ENCODE measurements at regions not wholly inside any gene's neighbourhood (a gene's known extent, or its start where the extent isn't known, plus 50 kb on each side); places are given as distances from the start of the nearest gene placed in this dataset.

GRCh38 chr6:150683320-150683719 is 83.6 kb downstream of the PLEKHG1 start:
- H4K20me1 ChIP-seq (ENCODE audit: insufficient read depth, low read length): no peaks in the 10 kb centered on the region
- no peak overlapping the region for H2AFZ ChIP-seq (ENCODE audit: low read length)
- H3K27me3 ChIP-seq (replicated peaks; ENCODE audit: insufficient read depth, low read length): no peaks in the 10 kb centered on the region
- DNase-seq: no peak
- no peak for TF ChIP-seq EZH2 (optimal IDR thresholded peaks at IDR 0.05; ENCODE audit: low read depth, low read length)
- no peak for TF ChIP-seq EZH2phosphoT487 (IDR thresholded peaks at IDR 0.05; ENCODE audit: low read length)
- no peak for TF ChIP-seq CTCF (IDR thresholded peaks at IDR 0.05; ENCODE audit: low read length)
- no peaks in the 10 kb centered on the region for H3K79me2 ChIP-seq (ENCODE audit: low read length)
- H3F3A ChIP-seq (ENCODE audit: insufficient read depth, low read length): no peaks in the 10 kb centered on the region
- H3K4me2 ChIP-seq (ENCODE audit: low read depth, low read length): no peak overlapping the region
- H3K4me3 ChIP-seq (ENCODE audit: low read length): no peak overlapping the region
- H3K9ac ChIP-seq (ENCODE audit: low read length): no peak overlapping the region
- H3K4me1 ChIP-seq (ENCODE audit: low read length): no peaks in the 10 kb centered on the region
- H3K36me3 ChIP-seq (replicated peaks; ENCODE audit: insufficient read depth, low read length): no peaks in the 10 kb centered on the region
- H3K9me2 ChIP-seq (replicated peaks; ENCODE audit: insufficient read depth, low read length): no peaks in the 10 kb centered on the region
- no peaks in the 10 kb centered on the region for H3K9me3 ChIP-seq (replicated peaks; ENCODE audit: insufficient read depth, low read length)
- H3K27ac ChIP-seq (ENCODE audit: low read length): no peak overlapping the region

- H3K4me3 ChIP-seq (ENCODE audit: low read length): no peak overlapping the region
- no peaks in the 10 kb centered on the region for H3K79me2 ChIP-seq (ENCODE audit: low read length)
- no peaks in the 10 kb centered on the region for H3K4me1 ChIP-seq (ENCODE audit: low read length)
Measured at GRCh38 chr6:150684161-150684560, 84.5 kb downstream of the PLEKHG1 start.

GRCh38 chr6:150684714-150685459 is 85.2 kb downstream of the PLEKHG1 start:
- Histone ChIP-seq H3K4me2 (ENCODE audit: low read depth, low read length) (no peak overlapping the region), H3K27ac (ENCODE audit: low read length) (no peak overlapping the region), H3F3A (ENCODE audit: insufficient read depth, low read length) (no peaks in the 10 kb centered on the region), H3K9ac (ENCODE audit: low read length) (no peak overlapping the region), H3K9me3 (replicated peaks; ENCODE audit: insufficient read depth, low read length) (no peaks in the 10 kb centered on the region), H3K9me2 (replicated peaks; ENCODE audit: insufficient read depth, low read length) (no peaks in the 10 kb centered on the region), H3K27me3 (replicated peaks; ENCODE audit: insufficient read depth, low read length) (no peaks in the 10 kb centered on the region), H4K20me1 (ENCODE audit: insufficient read depth, low read length) (no peaks in the 10 kb centered on the region), H3K4me1 (ENCODE audit: low read length) (no peaks in the 10 kb centered on the region), H3K4me3 (ENCODE audit: low read length) (no peak overlapping the region), H2AFZ (ENCODE audit: low read length) (no peak overlapping the region), H3K79me2 (ENCODE audit: low read length) (no peaks in the 10 kb centered on the region), H3K36me3 (replicated peaks; ENCODE audit: insufficient read depth, low read length) (no peaks in the 10 kb centered on the region)
- no peak for DNase-seq
- TF ChIP-seq EZH2phosphoT487 (IDR thresholded peaks at IDR 0.05; ENCODE audit: low read length): no peak
- TF ChIP-seq EZH2 (optimal IDR thresholded peaks at IDR 0.05; ENCODE audit: low read depth, low read length): no peak
- no peak for TF ChIP-seq CTCF (IDR thresholded peaks at IDR 0.05; ENCODE audit: low read length)

More at GRCh38 chr6:150684161-150684560, 84.5 kb downstream of the PLEKHG1 start:
- no peak overlapping the region for H3K4me2 ChIP-seq (ENCODE audit: low read depth, low read length)
- no peak overlapping the region for H3K27ac ChIP-seq (ENCODE audit: low read length)
- no peaks in the 10 kb centered on the region for H3K36me3 ChIP-seq (replicated peaks; ENCODE audit: insufficient read depth, low read length)
- no peaks in the 10 kb centered on the region for H3K9me3 ChIP-seq (replicated peaks; ENCODE audit: insufficient read depth, low read length)
- no peak for DNase-seq
- H4K20me1 ChIP-seq (ENCODE audit: insufficient read depth, low read length): no peaks in the 10 kb centered on the region
- no peaks in the 10 kb centered on the region for H3K27me3 ChIP-seq (replicated peaks; ENCODE audit: insufficient read depth, low read length)
- no peak overlapping the region for H2AFZ ChIP-seq (ENCODE audit: low read length)
- H3K9ac ChIP-seq (ENCODE audit: low read length): no peak overlapping the region
- H3F3A ChIP-seq (ENCODE audit: insufficient read depth, low read length): no peaks in the 10 kb centered on the region
- TF ChIP-seq EZH2 (optimal IDR thresholded peaks at IDR 0.05; ENCODE audit: low read depth, low read length): no peak
- no peaks in the 10 kb centered on the region for H3K9me2 ChIP-seq (replicated peaks; ENCODE audit: insufficient read depth, low read length)

- Histone ChIP-seq H3K4me3 (ENCODE audit: low read length) (no peak overlapping the region), H3K4me2 (ENCODE audit: low read depth, low read length) (no peak overlapping the region), H3K4me1 (ENCODE audit: low read length) (no peaks in the 10 kb centered on the region), H3F3A (ENCODE audit: insufficient read depth, low read length) (no peaks in the 10 kb centered on the region), H3K9me3 (replicated peaks; ENCODE audit: insufficient read depth, low read length) (no peaks in the 10 kb centered on the region), H3K9ac (ENCODE audit: low read length) (no peak overlapping the region), H3K27ac (ENCODE audit: low read length) (no peak overlapping the region), H3K79me2 (ENCODE audit: low read length) (no peaks in the 10 kb centered on the region), H2AFZ (ENCODE audit: low read length) (no peak overlapping the region), H4K20me1 (ENCODE audit: insufficient read depth, low read length) (no peaks in the 10 kb centered on the region), H3K27me3 (replicated peaks; ENCODE audit: insufficient read depth, low read length) (no peaks in the 10 kb centered on the region), H3K9me2 (replicated peaks; ENCODE audit: insufficient read depth, low read length) (no peaks in the 10 kb centered on the region), H3K36me3 (replicated peaks; ENCODE audit: insufficient read depth, low read length) (no peaks in the 10 kb centered on the region)
- DNase-seq: peak; percentile 16
- no peak for TF ChIP-seq EZH2 (optimal IDR thresholded peaks at IDR 0.05; ENCODE audit: low read depth, low read length)
- peak; percentile 38 for TF ChIP-seq CTCF (IDR thresholded peaks at IDR 0.05; ENCODE audit: low read length)
Measured at GRCh38 chr6:150685860-150686259, 86.2 kb downstream of the PLEKHG1 start.
